ENCODE measurements at regions not wholly inside any gene's neighbourhood (a gene's known extent, or its start where the extent isn't known, plus 50 kb on each side); places are given as distances from the start of the nearest gene placed in this dataset.

GRCh38 chr4:111572470-111572869, 572.8 kb upstream of the FAM241A start:
- DNase-seq (ENCODE audit: low spot score in 2 of 2): no peak
- H3K4me3 ChIP-seq: no peak overlapping the region
- TF ChIP-seq EP300 (IDR thresholded peaks at IDR 0.05) (no peak), POLR2AphosphoS5 (IDR thresholded peaks at IDR 0.05) (no peak)
- no peaks in the 10 kb centered on the region for H3K27me3 ChIP-seq
- no peaks in the 10 kb centered on the region for H3K36me3 ChIP-seq
- WGBS: 47% methylated on average over 1 of the region's 1 CpG
- H3K9me3 ChIP-seq: no peaks in the 10 kb centered on the region
- H3K27ac ChIP-seq: no peak overlapping the region
- H3K4me1 ChIP-seq: no peaks in the 10 kb centered on the region

GRCh38 chr4:111573386-111573785, 571.9 kb upstream of the FAM241A start:
- 48% methylated on average over 2 of the region's 2 CpGs for WGBS
- H3K36me3 ChIP-seq: no peaks in the 10 kb centered on the region
- no peaks in the 10 kb centered on the region for H3K4me1 ChIP-seq
- H3K27ac ChIP-seq: no peak overlapping the region
- no peak for DNase-seq (ENCODE audit: low spot score in 2 of 2)
- no peak for TF ChIP-seq POLR2AphosphoS5 (IDR thresholded peaks at IDR 0.05)
- TF ChIP-seq POLR2A (IDR thresholded peaks at IDR 0.05): no peak
- TF ChIP-seq CTCF (IDR thresholded peaks at IDR 0.05): no peak
- no peak for TF ChIP-seq EP300 (IDR thresholded peaks at IDR 0.05)
- H3K9me3 ChIP-seq: no peaks in the 10 kb centered on the region
- H3K27me3 ChIP-seq: no peaks in the 10 kb centered on the region
- H3K4me3 ChIP-seq: no peak overlapping the region

GRCh38 chr4:111579767-111580166, 565.5 kb upstream of the FAM241A start:
- H3K4me1 ChIP-seq: no peaks in the 10 kb centered on the region
- TF ChIP-seq POLR2A (IDR thresholded peaks at IDR 0.05) (no peak), EP300 (IDR thresholded peaks at IDR 0.05) (no peak), CTCF (IDR thresholded peaks at IDR 0.05) (no peak), POLR2AphosphoS5 (IDR thresholded peaks at IDR 0.05) (no peak)
- peaks cover 6% of the 10 kb centered on the region for H3K9me3 ChIP-seq
- no peak overlapping the region for H3K27ac ChIP-seq
- no peaks in the 10 kb centered on the region for H3K27me3 ChIP-seq
- H3K4me3 ChIP-seq: no peak overlapping the region
- no peak for DNase-seq (ENCODE audit: low spot score in 2 of 2)
- H3K36me3 ChIP-seq: no peaks in the 10 kb centered on the region

GRCh38 chr4:111595456-111595855, 549.8 kb upstream of the FAM241A start:
- WGBS: 95% methylated on average over 3 of the region's 3 CpGs
- TF ChIP-seq CTCF (IDR thresholded peaks at IDR 0.05) (no peak), POLR2AphosphoS5 (IDR thresholded peaks at IDR 0.05) (no peak), EP300 (IDR thresholded peaks at IDR 0.05) (no peak), POLR2A (IDR thresholded peaks at IDR 0.05) (no peak)
- no peaks in the 10 kb centered on the region for H3K36me3 ChIP-seq
- DNase-seq (ENCODE audit: low spot score in 2 of 2): no peak
- H3K4me3 ChIP-seq: no peak overlapping the region
- H3K9me3 ChIP-seq: no peaks in the 10 kb centered on the region
- H3K27ac ChIP-seq: no peak overlapping the region
- H3K4me1 ChIP-seq: no peaks in the 10 kb centered on the region
- H3K27me3 ChIP-seq: no peaks in the 10 kb centered on the region

GRCh38 chr4:111596491-111596890, 548.8 kb upstream of the FAM241A start:
- H3K4me3 ChIP-seq: no peak overlapping the region
- no peaks in the 10 kb centered on the region for H3K4me1 ChIP-seq
- no peak for DNase-seq (ENCODE audit: low spot score in 2 of 2)
- no peaks in the 10 kb centered on the region for H3K36me3 ChIP-seq
- TF ChIP-seq CTCF (IDR thresholded peaks at IDR 0.05) (no peak), EP300 (IDR thresholded peaks at IDR 0.05) (no peak)
- H3K27ac ChIP-seq: no peak overlapping the region
- WGBS: 92% methylated on average over 4 of the region's 4 CpGs
- no peaks in the 10 kb centered on the region for H3K27me3 ChIP-seq
- H3K9me3 ChIP-seq: no peaks in the 10 kb centered on the region

- WGBS: 69% methylated on average over 3 of the region's 3 CpGs
- Histone ChIP-seq H3K9me3 (no peaks in the 10 kb centered on the region), H3K27me3 (no peaks in the 10 kb centered on the region), H3K4me1 (no peaks in the 10 kb centered on the region), H3K27ac (no peak overlapping the region), H3K36me3 (no peaks in the 10 kb centered on the region), H3K4me3 (no peak overlapping the region)
- no peak for DNase-seq (ENCODE audit: low spot score in 2 of 2)
- TF ChIP-seq CTCF (IDR thresholded peaks at IDR 0.05) (no peak), POLR2A (IDR thresholded peaks at IDR 0.05) (no peak), POLR2AphosphoS5 (IDR thresholded peaks at IDR 0.05) (no peak), EP300 (IDR thresholded peaks at IDR 0.05) (no peak)
Measured at GRCh38 chr4:111601671-111602070, 543.6 kb upstream of the FAM241A start.

Measured in suprapubic skin (tissue), 4 donors.